GM12891 (cell line): ENCODE measurements at regions not wholly inside any gene's neighbourhood (a gene's known extent, or its start where the extent isn't known, plus 50 kb on each side); places are given as distances from the start of the nearest gene placed in this dataset.

ENCODE experiments used
- PAX5 ChIP-seq: IDR thresholded peaks from 2 replicates; pipeline ENCODE4 v1.6.1; 2011; ENCODE audit warnings: low read length, moderate library complexity, mild to moderate bottlenecking; ENCODE audit not compliant: insufficient read depth, severe bottlenecking
- POLR2A ChIP-seq: IDR thresholded peaks from 2 replicates; pipeline ENCODE4 v1.6.1; 2011; ENCODE audit warnings: low read depth, low read length, control low read depth
- POLR2AphosphoS5 ChIP-seq: IDR thresholded peaks from 2 replicates; pipeline ENCODE4 v1.6.1; 2011; ENCODE audit warnings: low read depth, low read length, control low read depth
- POU2F2 ChIP-seq: IDR thresholded peaks from 2 replicates; pipeline ENCODE4 v1.6.1; 2011; ENCODE audit warnings: low read depth, mild to moderate bottlenecking, control low read depth, low read length, moderate library complexity
- SPI1 ChIP-seq: IDR thresholded peaks from 2 replicates; pipeline ENCODE4 v1.6.1; 2011; ENCODE audit warnings: low read depth, low read length, control low read depth
- TAF1 ChIP-seq: IDR thresholded peaks from 2 replicates; pipeline ENCODE4 v1.6.1; 2011; ENCODE audit warnings: low read depth, low read length, control low read depth

DNA sequence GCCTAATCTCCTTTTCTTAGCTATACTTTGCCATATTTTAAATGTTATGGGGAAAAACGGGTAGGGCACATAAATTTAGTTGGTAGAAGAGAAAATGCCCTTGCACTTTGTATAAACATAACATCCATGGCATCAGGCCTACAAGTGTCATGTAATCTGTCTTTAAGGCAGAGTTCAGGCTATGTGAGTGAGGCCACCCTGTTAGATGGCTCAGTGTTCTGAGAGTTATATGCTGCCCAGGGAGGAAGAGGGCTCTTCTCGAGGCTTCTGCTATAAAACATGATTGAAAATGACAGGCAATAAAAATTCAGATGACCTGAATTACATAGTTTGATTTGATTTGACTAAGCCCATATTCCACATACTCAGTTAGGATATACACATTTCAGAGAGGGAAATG lies 553.6 kb upstream of the MAP3K7 start:
- TF ChIP-seq POLR2AphosphoS5, result no peak
- TF ChIP-seq POLR2A, result no peak
- TF ChIP-seq PAX5, result no peak
- TF ChIP-seq TAF1, result no peak
- TF ChIP-seq SPI1, result no peak
- no peak for TF ChIP-seq POU2F2
